NCI-H1436 treated with DMSO at 0.1 percent for 48 hours (cell line): ENCODE measurements at regions not wholly inside any gene's neighbourhood (a gene's known extent, or its start where the extent isn't known, plus 50 kb on each side); places are given as distances from the start of the nearest gene placed in this dataset.
"Not testable (repeated sequence)": the region's sequence is repeated elsewhere in the genome, so short reads cannot be mapped to it uniquely, and the experiment has no call there.

Experiments
- DNase-seq: peaks from one replicate; lab custom pipeline; 2025; lab: John Stamatoyannopoulos, UW

- DNase-seq = no peak
Measured at GRCh38 chr9:79087133-79087532, 484.6 kb upstream of the TLE4 start.

DNA sequence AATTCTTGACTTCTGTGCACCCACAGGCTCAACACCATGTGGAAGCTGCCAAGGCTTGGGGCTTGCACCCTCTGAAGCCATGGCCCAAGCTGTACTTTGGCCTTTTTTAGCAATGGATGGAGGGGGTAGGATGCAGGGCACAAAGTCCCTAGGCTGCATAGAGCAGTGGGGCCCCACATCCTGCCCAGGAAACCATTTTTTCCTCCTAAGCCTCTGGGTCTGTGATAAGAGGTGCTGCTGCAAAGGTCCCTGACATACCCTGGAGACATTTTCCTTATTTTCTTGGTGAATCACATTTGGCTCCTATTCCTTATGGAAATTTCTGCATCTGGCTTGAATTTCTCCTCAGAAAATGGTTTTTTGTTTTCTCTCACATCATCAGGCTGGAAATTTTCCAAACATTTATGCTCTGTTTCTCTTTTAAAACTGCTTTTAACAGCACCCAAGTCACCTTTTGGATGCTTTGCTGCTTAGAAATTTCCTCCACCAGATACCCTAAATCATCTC is 482.7 kb upstream of the TLE4 start:
- DNase-seq = no peak

- DNase-seq = not testable (repeated sequence)
Measured at GRCh38 chr9:79089851-79090250, 481.9 kb upstream of the TLE4 start.

GRCh38 chr9:79103257-79103656 is 468.5 kb upstream of the TLE4 start:
- DNase-seq = not testable (repeated sequence)

GRCh38 chr9:79104216-79104615 is 467.5 kb upstream of the TLE4 start:
- no peak for DNase-seq

- no peak for DNase-seq
Measured at GRCh38 chr9:79104951-79105350, 466.8 kb upstream of the TLE4 start.

GRCh38 chr9:79107911-79108676 is 463.7 kb upstream of the TLE4 start:
- no peak for DNase-seq

- DNase-seq = no peak
Measured at GRCh38 chr9:79111653-79112052, 460.1 kb upstream of the TLE4 start.

- no peak for DNase-seq
Measured at GRCh38 chr9:79115176-79115575, 456.6 kb upstream of the TLE4 start.

- DNase-seq = peak; percentile 88
Measured at GRCh38 chr9:79116041-79116440, 455.7 kb upstream of the TLE4 start.

GRCh38 chr9:79116709-79117108 is 455.1 kb upstream of the TLE4 start:
- no peak for DNase-seq

DNA sequence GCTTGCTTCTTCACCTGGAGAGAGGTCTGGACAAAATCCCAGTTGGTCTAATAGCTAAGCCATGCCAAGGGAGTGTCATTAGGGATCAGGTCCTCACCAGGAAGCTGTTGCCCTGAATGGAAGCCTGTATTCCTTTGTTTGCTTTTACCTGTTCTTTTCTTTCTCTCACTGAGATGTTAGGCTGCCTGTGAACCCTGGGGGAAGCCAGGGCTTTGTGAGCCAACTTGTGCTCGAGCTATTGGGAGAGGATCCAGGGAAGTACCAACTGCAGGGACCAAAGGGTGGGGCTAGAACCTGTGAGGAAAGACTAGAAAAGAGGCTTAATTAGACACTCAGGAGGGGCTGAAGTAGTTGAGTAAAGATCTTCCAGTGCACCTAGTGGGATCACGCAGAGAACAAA is 451.2 kb upstream of the TLE4 start:
- DNase-seq = no peak

GRCh38 chr9:79120941-79121340 is 450.8 kb upstream of the TLE4 start:
- no peak for DNase-seq

DNA sequence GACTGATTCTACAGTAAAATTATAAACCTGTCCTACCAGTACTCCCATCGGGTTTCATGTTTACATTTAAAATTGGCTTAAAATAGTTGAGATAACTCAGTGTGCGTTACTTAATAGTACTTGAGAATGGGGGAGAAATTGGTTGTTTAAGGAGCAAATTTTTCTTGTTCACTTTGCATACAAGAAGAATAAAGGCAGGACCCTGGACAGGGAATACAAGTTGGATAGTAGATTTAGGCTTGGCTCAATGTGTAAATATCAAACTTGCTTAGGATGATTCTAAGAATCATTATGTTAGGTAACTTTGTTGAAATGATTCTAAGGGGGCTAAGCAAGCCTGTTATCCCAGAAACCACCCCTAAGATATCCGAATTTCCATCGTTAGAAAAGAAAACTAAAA is 448.4 kb upstream of the TLE4 start:
- no peak for DNase-seq

DNA sequence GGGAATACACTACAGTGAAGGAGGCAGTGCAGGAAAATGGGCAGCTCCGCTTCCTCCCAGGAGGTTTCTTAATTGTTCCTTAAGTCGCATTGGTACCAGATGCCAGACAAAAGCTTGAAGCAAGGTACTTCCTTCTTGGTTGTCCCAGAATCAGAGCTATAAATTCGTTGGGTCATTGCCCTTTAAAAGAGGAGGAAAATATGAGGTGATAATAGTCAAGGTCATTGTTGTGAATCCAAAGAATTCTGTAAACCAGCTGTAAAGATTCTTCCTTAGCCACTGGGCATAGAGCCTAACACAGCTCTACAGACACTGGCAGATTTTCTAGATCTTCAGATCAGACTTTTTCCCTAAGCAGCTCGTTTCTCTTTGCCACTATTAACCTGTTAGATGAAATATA is 444.1 kb upstream of the TLE4 start:
- DNase-seq = no peak

DNA sequence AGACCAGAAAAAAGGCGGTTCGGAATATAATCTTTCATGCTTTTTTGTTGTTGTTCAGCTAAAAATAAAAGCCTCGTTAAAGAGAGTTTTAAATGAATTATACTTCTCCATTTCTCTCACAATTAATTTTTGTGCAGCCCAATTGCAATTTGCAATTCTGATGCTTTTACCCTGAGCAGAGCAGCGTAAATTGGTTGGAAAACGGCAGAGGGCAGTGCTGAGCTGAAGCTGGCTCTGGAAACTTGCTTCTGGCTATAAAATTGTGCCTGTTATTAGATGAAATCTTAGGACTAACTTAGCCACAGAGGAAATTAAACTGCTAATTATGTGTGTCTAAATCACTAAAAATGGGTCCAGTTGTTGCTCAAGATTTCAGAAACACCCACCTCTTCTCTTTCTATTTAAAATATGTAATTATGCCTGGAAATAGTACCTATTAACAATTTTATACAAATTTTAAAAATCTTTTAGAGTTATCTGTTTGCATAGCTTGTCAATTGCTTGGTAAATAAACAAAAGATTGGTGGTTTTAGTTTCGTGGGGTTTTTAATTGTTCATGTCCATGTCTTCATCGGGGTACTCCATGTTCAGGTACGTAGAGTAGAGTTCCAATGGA is 441.8 kb upstream of the TLE4 start:
- no peak for DNase-seq

GRCh38 chr9:79131246-79131774 is 440.5 kb upstream of the TLE4 start:
- DNase-seq = no peak

DNA sequence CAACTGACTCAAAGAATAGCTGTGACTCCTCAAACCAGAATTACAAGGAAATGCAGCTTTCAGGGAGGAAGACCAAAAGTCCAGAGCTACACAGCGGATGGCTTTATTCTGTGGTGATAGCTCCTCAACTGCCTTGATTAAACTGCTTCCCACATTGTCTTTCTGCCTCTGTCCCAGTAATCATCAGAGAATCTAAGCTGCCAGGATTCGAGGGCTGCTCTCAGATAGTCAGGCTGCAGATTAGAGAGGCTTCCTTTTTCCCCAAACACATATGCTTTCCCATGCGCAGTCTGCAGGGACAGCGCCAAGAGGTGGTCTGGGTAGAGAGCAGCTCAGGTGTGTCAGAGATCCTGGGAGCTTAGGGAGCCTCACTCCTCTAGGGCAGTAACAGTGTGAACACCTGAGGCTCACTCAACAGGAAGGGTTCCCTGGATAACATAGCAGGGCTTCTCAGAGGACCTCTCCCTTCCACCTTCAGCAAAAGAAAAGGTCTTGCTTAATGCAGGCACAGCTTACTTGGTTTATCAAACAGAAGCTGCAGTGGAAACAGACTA is 439.9 kb upstream of the TLE4 start:
- DNase-seq = no peak

GRCh38 chr9:79134654-79135053 is 437.1 kb upstream of the TLE4 start:
- DNase-seq = no peak

DNA sequence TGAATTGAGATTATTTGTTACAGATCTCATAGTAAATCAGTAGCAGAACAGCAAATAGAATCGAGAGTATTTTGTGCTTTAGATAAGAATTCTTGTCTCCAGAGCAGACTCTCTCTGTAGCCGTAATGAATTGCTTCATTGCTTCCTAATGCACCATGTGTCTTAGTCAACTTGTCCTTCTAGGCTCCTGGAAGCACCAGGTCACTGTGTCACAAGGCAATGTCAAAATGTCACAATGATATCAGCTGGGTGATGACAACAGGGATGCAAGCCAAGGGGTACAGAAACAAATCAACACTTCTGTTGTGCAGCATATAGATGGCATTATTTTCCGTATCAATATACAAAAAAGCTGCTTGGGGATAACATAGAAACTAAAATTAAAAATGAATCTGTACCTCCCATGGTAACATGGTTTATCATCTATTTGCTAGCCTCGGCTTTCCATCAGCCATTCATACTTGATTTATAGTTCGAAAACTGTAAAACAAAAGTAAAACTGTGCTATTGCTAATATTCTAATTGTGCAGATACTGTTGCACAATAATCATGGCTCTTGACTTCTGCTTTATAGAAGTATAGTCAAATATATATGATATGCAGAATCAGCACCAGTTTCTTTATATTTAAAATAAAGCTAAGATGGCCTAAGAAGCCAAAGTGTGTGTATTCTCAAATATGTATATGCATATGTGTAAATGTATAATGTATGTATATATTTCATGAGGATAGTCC is 435.9 kb upstream of the TLE4 start:
- no peak for DNase-seq

DNA sequence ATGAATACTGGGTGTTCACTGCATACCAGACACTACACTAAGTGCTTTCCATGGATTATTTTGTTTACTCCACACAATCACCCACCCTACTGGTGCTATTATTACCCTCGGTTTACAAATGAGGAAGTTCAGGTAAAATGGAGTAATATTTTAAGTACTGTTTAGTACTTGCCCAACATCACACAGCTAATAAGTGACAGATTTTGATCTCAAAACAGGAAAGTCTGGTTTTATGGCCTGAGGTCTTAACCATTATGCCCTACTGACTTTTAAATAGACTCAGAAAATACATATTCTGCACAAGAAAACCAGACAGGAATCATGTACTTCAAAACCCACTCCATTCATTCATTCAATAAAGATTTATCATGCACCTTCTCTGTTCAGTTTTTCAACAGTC is 431.0 kb upstream of the TLE4 start:
- DNase-seq = no peak

- no peak for DNase-seq
Measured at GRCh38 chr9:79143211-79143610, 428.6 kb upstream of the TLE4 start.
